ENCODE measurements at regions not wholly inside any gene's neighbourhood (a gene's known extent, or its start where the extent isn't known, plus 50 kb on each side); places are given as distances from the start of the nearest gene placed in this dataset.

DNA sequence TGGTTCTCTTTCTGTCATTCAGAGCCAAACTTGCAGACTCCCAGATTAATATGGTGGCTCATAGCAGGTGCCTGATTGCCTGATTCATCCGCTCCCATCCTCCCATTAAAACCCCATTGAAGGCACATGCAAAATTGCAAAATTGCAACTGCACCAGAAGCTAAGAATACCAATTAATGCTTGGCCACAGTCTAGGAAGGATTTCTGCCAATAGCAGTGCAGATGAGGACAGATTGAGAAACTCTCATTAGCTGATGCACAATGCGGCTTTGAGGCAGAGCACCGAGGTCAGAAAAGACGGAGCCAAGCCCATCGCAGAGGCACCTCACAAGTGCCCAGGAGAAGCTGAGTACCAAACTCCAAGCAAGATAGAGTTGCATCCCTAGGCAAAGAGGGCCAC is 172.8 kb downstream of the ARL4C start:
- Histone ChIP-seq H3K36me3 (no peaks in the 10 kb centered on the region), H3K4me1 (no peaks in the 10 kb centered on the region), H3K27me3 (no peaks in the 10 kb centered on the region), H3K9me3 (no peaks in the 10 kb centered on the region), H3K27ac (no peak overlapping the region), H3K4me3 (no peak overlapping the region)
- WGBS, 2 donors, result 78 to 86% methylated on average over 5 of the region's 5 CpGs
- peak in 1 of 2 donors; percentile 28 for DNase-seq (ENCODE audit: low spot score in 2 of 2)
- TF ChIP-seq POLR2A (IDR thresholded peaks at IDR 0.05), result no peak
- TF ChIP-seq EP300 (IDR thresholded peaks at IDR 0.05), result peak in 1 of 2 donors; percentile 50
- no peak for TF ChIP-seq CTCF (IDR thresholded peaks at IDR 0.05)

DNA sequence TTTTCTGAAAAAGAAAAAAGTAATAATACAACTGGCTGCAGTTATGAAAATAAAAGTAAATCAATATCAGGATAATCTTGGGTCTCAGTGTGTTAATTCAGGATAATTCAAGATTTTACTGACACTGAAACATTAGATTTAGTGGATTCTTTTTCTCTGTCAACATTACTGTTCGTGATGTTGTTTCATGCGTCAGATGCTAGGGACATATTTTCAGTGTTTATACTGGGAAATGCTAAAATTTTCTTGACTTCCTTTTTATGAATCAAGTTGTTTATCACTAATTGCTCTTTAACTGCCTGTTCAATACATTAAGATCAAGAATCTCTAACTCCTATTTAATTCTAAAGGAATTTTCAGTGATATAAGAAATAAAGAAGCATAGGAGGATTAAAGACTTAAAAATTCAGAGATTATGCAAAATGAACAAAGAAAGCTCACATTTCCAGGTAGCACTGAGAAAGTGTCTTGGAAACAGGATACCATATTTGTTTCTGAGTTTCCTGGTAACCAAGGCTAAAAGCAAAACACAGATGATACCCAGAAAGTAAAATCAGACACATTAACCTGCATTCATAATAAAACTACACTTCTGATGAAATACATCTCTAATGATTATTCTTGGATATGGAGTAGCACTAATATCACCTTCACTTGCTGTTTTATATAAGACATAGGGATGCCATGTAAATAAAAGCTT is 174.0 kb downstream of the ARL4C start:
- H3K9me3 ChIP-seq, result no peaks in the 10 kb centered on the region
- no peak overlapping the region for H3K27ac ChIP-seq
- no peak overlapping the region for H3K4me3 ChIP-seq
- 77 to 79% methylated on average over 2 of the region's 2 CpGs for WGBS, 2 donors
- no peaks in the 10 kb centered on the region for H3K4me1 ChIP-seq
- TF ChIP-seq CTCF (IDR thresholded peaks at IDR 0.05), result no peak
- TF ChIP-seq POLR2A (IDR thresholded peaks at IDR 0.05), result no peak
- no peak for TF ChIP-seq EP300 (IDR thresholded peaks at IDR 0.05)
- no peak for DNase-seq (ENCODE audit: low spot score in 2 of 2)
- H3K27me3 ChIP-seq, result no peaks in the 10 kb centered on the region
- H3K36me3 ChIP-seq, result no peaks in the 10 kb centered on the region

DNA sequence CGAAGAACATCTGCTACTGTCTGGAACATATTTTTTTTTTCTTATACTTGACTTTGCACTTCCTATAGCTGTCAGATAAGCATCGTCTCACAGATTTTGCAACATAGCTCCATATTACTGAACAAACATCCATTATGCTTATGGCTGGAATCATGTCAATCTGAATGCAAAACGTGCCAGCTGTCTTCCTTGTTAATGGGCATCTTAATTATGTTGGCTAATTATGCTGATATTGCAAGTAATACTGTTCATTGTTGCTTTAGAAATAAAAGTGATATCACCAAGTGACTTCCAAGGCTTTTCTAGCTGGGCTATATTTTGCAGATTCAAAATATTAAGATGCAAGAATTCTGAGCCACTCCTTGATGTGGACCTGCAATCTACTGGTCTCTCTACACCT is 176.8 kb downstream of the ARL4C start:
- 71 to 81% methylated on average over 3 of the region's 3 CpGs for WGBS, 2 donors
- no peak for DNase-seq (ENCODE audit: low spot score in 2 of 2)
- no peak for TF ChIP-seq POLR2A (IDR thresholded peaks at IDR 0.05)
- H3K36me3 ChIP-seq, result no peaks in the 10 kb centered on the region
- no peaks in the 10 kb centered on the region for H3K27me3 ChIP-seq
- no peak overlapping the region for H3K4me3 ChIP-seq
- no peaks in the 10 kb centered on the region for H3K4me1 ChIP-seq
- H3K27ac ChIP-seq, result no peak overlapping the region
- no peaks in the 10 kb centered on the region for H3K9me3 ChIP-seq

DNA sequence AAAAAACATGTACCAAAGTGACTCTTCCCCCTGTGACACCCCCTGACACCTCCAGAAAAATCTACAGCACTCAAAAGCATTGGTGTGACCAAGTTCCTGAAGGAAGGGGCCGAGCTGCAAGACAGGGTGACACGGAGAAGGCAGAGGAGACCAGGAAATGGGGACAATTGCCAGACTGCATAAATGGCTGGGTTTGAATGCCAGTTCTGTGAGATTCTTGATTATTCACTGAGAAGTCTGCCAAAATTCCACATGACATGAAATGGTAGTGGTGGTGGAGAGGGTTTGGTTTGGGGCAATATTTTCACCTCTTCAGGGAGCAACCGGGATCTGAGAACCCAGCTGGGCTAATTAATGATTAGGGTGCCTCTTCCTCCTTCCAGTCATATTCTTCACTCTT is 178.5 kb downstream of the ARL4C start:
- Histone ChIP-seq H3K36me3 (no peaks in the 10 kb centered on the region), H3K27me3 (no peaks in the 10 kb centered on the region), H3K9me3 (no peaks in the 10 kb centered on the region), H3K4me1 (no peaks in the 10 kb centered on the region), H3K27ac (no peak overlapping the region), H3K4me3 (no peak overlapping the region)
- WGBS, 2 donors, result 58 to 73% methylated on average over 3 of the region's 3 CpGs
- no peak for DNase-seq (ENCODE audit: low spot score in 2 of 2)
- TF ChIP-seq POLR2A (IDR thresholded peaks at IDR 0.05) (no peak), EP300 (IDR thresholded peaks at IDR 0.05) (no peak), CTCF (IDR thresholded peaks at IDR 0.05) (no peak)

DNA sequence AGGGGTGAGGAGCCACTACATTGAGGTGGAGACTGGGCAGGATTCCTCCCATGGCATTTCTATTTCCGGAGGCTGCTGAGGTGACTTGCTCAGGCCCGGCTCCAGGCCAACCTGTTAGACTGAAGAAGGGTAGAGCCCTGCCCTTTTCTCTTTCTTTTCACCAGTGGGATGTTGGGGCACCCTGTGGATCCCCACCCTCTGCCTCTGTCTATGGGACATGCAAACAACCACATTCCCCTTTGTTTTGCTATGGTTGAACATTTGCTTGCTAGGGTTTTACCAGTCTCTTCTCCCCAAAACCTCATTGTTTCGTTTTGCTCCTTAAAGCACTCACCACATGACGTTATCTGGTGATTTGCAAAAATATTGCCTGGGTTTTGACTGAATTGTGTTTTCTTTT is 183.3 kb downstream of the ARL4C start:
- WGBS, 2 donors, result 76 to 81% methylated on average over 4 of the region's 4 CpGs

More for the DNA sequence above, 183.3 kb downstream of the ARL4C start:
- Histone ChIP-seq H3K27ac (no peak overlapping the region), H3K9me3 (no peaks in the 10 kb centered on the region), H3K36me3 (no peaks in the 10 kb centered on the region), H3K4me3 (no peak overlapping the region), H3K27me3 (no peaks in the 10 kb centered on the region), H3K4me1 (no peaks in the 10 kb centered on the region)
- no peak for TF ChIP-seq EP300 (IDR thresholded peaks at IDR 0.05)
- no peak for TF ChIP-seq POLR2A (IDR thresholded peaks at IDR 0.05)
- no peak for TF ChIP-seq CTCF (IDR thresholded peaks at IDR 0.05)
- no peak for DNase-seq (ENCODE audit: low spot score in 2 of 2)
